ENCODE measurements at regions not wholly inside any gene's neighbourhood (a gene's known extent, or its start where the extent isn't known, plus 50 kb on each side); places are given as distances from the start of the nearest gene placed in this dataset.

DNA sequence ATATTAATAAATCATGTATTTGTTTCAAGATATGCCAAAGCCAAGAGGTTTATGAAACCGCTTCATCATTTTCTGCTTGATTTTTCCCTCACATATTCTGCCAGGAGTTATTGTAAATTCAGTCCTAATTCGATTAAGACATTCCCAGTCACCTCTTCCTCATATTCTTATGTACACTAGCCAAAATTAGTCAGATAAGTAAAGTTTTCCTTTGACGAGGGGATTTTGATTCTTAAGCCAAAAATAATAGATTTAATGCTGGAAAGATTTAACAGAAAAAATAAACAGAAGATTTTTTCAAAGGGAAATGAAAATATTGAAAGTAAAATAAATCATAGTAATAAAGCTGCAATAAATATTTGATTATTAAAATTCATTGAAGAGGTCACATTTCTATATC, 51.0 kb upstream of the VEGFC start:
- DNase-seq, result no peak

- DNase-seq, result no peak
Observed at GRCh38 chr4:176844448-176844847, 51.7 kb upstream of the VEGFC start.

DNA sequence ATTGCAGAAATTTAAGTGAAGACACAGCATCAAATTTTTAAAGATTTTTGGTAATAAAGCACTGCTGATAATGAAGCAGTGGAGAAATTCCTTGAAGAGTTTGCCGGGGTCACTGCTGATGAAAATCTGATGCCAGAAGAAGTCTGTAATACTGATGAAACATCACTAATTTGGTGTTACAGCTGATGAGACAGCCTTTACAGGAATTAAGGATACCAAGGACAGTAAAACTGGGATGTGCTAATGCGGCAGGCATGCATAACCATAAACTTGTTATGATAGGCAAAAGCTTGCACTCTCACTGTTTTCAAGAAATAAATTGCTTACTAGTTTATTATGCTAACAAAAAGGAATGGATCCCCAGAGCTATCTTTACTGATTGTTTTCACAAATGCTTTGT, 52.9 kb upstream of the VEGFC start:
- no peak for DNase-seq

GRCh38 chr4:176849076-176849475, 56.4 kb upstream of the VEGFC start:
- no peak for DNase-seq

DNA sequence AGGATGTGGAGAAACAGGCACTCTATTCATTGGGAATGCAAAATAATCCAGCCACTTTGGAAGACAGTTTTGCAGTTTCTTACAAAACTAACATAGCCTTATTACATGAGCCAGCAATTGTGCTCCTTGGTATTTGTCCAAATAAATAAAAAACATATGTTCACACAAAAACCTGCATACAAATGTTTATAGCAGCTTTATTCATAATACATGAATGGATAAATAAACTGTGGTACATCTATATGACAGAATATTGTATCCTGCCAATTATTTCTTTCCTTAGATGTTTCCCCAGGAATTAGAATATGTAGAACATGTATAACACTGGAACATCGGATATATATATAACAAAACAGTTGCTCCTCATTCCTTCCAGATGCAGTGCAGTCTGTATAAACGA, 57.7 kb upstream of the VEGFC start:
- DNase-seq, result no peak

GRCh38 chr4:176856421-176856820, 63.7 kb upstream of the VEGFC start:
- no peak for DNase-seq

DNA sequence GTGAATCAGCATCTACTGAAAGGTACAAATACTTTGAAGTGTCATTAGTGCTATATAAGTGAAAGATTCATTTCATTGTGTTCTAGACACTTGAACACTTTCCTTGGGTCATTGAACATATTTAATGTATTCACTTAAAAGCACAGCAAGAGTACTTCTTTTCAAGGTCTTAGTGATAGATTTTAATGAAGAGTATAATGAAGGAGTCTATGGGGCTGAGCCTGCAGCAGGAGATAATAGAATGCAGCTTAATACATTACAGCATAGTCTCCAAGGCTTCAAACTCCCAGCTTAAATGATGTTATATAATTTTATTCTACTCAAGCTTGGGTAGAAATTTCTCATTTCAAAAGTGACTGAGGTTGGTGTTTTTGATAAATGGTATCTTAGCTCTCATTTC, 66.1 kb upstream of the VEGFC start:
- no peak for DNase-seq

DNA sequence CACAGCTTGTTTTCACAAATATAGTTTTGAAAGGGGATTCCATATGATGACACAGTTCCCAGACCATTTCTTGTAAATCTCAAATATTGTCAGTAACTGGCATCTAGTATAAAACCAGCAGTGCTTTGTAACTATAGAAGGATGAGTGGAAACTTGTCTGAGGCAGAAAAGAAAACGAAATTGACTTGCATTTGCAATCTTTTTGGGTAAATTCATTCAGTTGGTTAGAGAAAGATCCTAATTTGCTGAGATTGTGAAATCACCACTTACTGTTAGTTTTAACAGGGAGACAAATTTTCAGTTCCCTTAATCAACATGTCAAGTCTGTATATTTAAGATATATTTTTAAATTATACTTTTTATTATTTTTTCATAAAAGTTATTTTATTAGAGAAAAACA, 71.5 kb upstream of the VEGFC start:
- no peak for DNase-seq

GRCh38 chr4:176868676-176869075, 76.0 kb upstream of the VEGFC start:
- DNase-seq, result no peak

- no peak for DNase-seq
Observed at GRCh38 chr4:176872461-176872860, 79.7 kb upstream of the VEGFC start.

- no peak for DNase-seq
Observed at GRCh38 chr4:176874721-176875445, 82.2 kb upstream of the VEGFC start.

DNA sequence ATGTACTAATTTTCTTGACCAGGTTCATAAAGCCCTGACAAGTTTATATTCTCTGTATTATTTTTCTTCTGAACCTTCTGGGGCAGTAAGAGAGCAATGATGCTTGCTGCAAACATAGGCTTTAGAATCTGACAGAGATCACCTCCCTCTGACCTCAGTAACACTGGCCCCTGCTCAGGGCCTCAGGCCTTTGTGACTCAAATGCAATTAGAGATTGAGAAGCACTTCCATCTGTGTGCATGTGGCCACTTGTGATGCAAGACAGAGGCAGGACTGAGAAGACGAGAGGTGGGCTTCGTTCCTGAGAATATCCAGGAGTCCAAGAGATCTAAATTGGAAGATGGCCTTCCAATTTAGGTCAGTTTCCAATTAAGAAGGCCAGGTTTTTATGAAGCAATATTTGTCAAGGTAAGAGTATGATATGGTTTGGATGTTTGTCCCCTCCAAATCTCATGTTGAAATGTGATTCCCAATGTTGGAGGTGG, 82.8 kb upstream of the VEGFC start:
- DNase-seq, result no peak

- no peak for DNase-seq
Observed at GRCh38 chr4:176879380-176880116, 86.8 kb upstream of the VEGFC start.

DNA sequence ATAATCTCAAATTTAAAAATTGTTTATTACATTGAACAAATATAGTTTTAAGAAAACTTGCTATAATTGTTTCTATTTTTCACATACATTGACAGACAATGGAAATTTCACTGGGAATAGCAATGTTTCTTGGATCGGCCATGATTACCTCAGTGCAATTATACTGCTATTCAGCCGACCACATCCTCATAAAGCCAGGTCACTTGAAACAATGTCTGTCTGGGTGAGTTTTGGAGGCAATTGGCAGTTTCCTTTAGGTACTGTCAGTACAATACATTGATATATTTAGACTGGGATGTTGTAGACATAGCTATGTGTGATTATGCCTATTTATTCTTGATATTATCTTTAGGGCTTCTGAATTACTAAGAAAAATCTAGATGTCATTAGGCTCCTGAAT, 89.5 kb upstream of the VEGFC start:
- no peak for DNase-seq

DNA sequence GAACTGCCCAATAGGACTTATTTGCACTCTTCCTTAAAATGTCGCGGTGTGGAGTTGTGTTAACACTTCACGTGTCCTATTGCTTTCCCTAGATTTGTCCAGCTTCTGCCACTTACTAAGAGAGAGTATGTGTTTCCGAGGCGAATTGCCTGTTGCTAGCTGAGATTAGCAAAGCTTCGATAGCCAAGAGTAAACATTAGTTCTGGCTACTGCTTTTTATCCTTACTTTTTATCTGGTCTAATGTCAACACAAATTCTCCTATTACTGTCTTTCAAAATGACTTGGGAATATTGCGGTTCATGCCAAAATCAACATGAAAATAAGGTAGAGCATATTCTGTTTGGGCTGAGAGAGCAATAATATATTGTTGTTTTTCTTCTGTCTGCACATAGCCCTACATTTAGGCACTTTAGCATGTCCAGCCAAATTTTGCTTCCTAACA, 90.4 kb upstream of the VEGFC start:
- DNase-seq, result no peak

DNA sequence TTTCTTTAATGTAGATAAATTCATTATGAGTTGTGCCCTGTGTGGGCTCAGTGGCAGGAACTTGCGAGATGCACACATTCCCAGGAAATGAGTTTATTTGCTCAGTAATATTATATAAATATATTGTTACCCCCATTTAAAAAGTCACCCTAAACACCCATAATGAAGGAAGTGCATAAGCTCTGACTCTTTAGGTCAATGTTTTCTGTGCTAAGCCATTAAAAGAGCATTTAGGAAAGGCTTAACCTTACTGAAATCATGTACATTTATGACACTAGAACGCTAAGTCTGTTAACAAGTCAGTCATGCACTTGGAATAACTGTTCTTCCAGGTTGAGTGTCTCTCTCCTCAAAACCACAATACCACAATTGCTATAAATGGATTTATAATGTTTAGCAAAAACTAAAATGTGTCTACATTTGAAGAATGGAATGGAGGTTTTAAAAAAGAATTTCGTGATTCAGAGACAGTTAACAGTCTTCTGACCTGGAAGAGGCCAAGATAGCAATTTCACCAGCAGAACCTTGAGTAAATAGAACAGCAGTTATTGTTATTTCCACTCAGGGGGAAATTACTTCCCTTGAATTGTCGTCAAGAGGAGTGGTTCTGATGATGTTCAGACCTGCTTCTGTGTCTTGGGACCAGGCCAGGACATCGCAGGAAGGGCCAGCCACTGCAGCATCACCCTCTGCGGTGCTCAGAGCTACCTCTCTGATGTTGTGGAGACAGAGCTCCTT, 91.1 kb upstream of the VEGFC start:
- no peak for DNase-seq

GRCh38 chr4:176885224-176885623, 92.5 kb upstream of the VEGFC start:
- DNase-seq, result no peak

DNA sequence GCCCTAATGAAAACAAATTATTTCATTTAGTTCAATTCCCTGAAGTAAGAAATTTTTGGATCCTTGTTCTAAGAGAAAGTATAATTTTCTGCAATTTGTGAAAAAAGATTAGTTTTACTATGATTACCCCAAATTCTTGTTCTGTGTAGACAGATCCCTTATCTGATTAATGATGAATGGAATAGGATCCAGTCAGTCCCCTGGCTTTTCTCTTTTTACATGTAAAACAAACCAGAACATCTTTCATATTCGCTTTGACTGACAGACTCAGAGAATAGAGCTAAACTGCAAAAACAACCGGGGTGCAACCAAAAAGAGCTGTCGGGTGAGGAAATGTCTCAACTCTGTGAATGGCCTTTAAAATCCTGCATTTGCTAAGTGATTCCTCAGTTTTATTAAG, 93.4 kb upstream of the VEGFC start:
- DNase-seq, result no peak

GRCh38 chr4:176889776-176890175, 97.1 kb upstream of the VEGFC start:
- no peak for DNase-seq

GRCh38 chr4:176894498-176894897, 101.8 kb upstream of the VEGFC start:
- DNase-seq, result no peak

GRCh38 chr4:176896211-176896610, 103.5 kb upstream of the VEGFC start:
- no peak for DNase-seq

DNA sequence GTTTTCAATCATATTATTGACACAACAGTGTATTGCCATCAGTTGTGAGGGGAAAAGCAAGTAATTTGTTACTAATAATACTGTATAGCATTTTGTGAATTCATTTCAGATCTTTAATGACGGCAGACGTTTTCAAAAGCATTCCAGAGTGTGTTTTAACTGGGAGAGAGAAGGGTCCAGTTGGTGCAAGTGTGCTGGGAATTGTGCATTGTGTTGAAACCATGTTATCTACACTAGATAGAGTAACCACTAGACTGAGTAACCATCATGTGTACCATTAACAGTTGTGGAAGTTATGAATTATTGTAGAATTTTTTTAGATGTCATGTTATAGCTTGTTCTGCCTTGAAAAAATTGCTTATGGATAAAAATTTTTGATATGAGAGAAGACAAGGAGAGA, 104.5 kb upstream of the VEGFC start:
- DNase-seq, result no peak

- DNase-seq, result no peak
Observed at GRCh38 chr4:176898791-176899190, 106.1 kb upstream of the VEGFC start.
